HG03064 (cell line): ENCODE measurements at regions not wholly inside any gene's neighbourhood (a gene's known extent, or its start where the extent isn't known, plus 50 kb on each side); places are given as distances from the start of the nearest gene placed in this dataset.

Experiments used
- ATAC-seq: cut with Tn5 transposase; IDR thresholded peaks from one replicate; pipeline ENCODE4 v1.9.1; 2021; ENCODE audit warnings: low read depth; ENCODE audit not compliant: unreplicated experiment

- ATAC-seq = no peak
Observed at GRCh38 chr11:134785660-134786284, 373.7 kb upstream of the B3GAT1 start.

- no peak for ATAC-seq
Observed at GRCh38 chr11:134785059-134785458, 373.0 kb upstream of the B3GAT1 start.

- ATAC-seq = no peak
Observed at GRCh38 chr11:134784568-134784967, 372.5 kb upstream of the B3GAT1 start.

GRCh38 chr11:134784046-134784445 is 372.0 kb upstream of the B3GAT1 start:
- no peak for ATAC-seq

- no peak for ATAC-seq
Observed at GRCh38 chr11:134783234-134783633, 371.2 kb upstream of the B3GAT1 start.

GRCh38 chr11:134781380-134781866 is 369.4 kb upstream of the B3GAT1 start:
- no peak for ATAC-seq

GRCh38 chr11:134780486-134781147 is 368.6 kb upstream of the B3GAT1 start:
- ATAC-seq = no peak

GRCh38 chr11:134779179-134779578 is 367.1 kb upstream of the B3GAT1 start:
- ATAC-seq = no peak

GRCh38 chr11:134768463-134768862 is 356.4 kb upstream of the B3GAT1 start:
- no peak for ATAC-seq

GRCh38 chr11:134765565-134765964 is 353.5 kb upstream of the B3GAT1 start:
- ATAC-seq = no peak

GRCh38 chr11:134764966-134765365 is 352.9 kb upstream of the B3GAT1 start:
- ATAC-seq = no peak

- ATAC-seq = no peak
Observed at GRCh38 chr11:134764367-134764766, 352.3 kb upstream of the B3GAT1 start.

GRCh38 chr11:134763030-134763388 is 351.0 kb upstream of the B3GAT1 start:
- no peak for ATAC-seq

- ATAC-seq = no peak
Observed at GRCh38 chr11:134762248-134763029, 350.4 kb upstream of the B3GAT1 start.

GRCh38 chr11:134761926-134762247 is 349.8 kb upstream of the B3GAT1 start:
- ATAC-seq = no peak

GRCh38 chr11:134761386-134761785 is 349.3 kb upstream of the B3GAT1 start:
- ATAC-seq = no peak

- no peak for ATAC-seq
Observed at GRCh38 chr11:134760957-134761356, 348.9 kb upstream of the B3GAT1 start.

GRCh38 chr11:134760299-134760698 is 348.3 kb upstream of the B3GAT1 start:
- no peak for ATAC-seq

GRCh38 chr11:134759855-134760254 is 347.8 kb upstream of the B3GAT1 start:
- no peak for ATAC-seq

- no peak for ATAC-seq
Observed at GRCh38 chr11:134759274-134759673, 347.2 kb upstream of the B3GAT1 start.

- no peak for ATAC-seq
Observed at GRCh38 chr11:134758342-134758931, 346.4 kb upstream of the B3GAT1 start.
